Keratinocyte (primary cell): ENCODE measurements at regions not wholly inside any gene's neighbourhood (a gene's known extent, or its start where the extent isn't known, plus 50 kb on each side); places are given as distances from the start of the nearest gene placed in this dataset.

Experiments used
- DNase-seq: peaks from one replicate; pipeline ENCODE4 v3.0.0-alpha.2; 2011; ENCODE audit warnings: low read depth, missing footprints, low spot score
- FAIRE-seq: peaks from 2 replicates; lab custom pipeline; 2011; peaks lifted over from hg19 to GRCh38; lab: Jason Lieb, UNC
- H2AFZ ChIP-seq: 2 replicates; pipeline ENCODE4 v1.6.0; 2012; ENCODE audit warnings: low read length, control low read depth, inconsistent platforms; ENCODE audit not compliant: control insufficient read depth
- H3K27ac ChIP-seq: 2 replicates; pipeline ENCODE4 v1.5.1; 2011; ENCODE audit warnings: low read length; ENCODE audit not compliant: control insufficient read depth, insufficient read depth
- H3K27me3 ChIP-seq: 3 replicates; pipeline ENCODE4 v1.6.0; 2011; ENCODE audit warnings: low read length; ENCODE audit not compliant: control insufficient read depth, insufficient read depth; ENCODE audit errors: extremely low read depth
- H3K36me3 ChIP-seq, 2 experiments: 2 replicates in 1 of 2; 3 replicates in 1 of 2; pipeline ENCODE4 v1.5.1; 2011; ENCODE audit warnings: low read length in 2 of 2, mild to moderate bottlenecking in 1 of 2; ENCODE audit not compliant: control insufficient read depth in 2 of 2, insufficient read depth in 2 of 2; ENCODE audit errors: extremely low read depth in 1 of 2
- H3K4me1 ChIP-seq: 3 replicates; pipeline ENCODE4 v1.5.1; 2011; ENCODE audit warnings: low read length; ENCODE audit not compliant: control insufficient read depth, insufficient read depth; ENCODE audit errors: extremely low read depth
- H3K4me2 ChIP-seq: 3 replicates; pipeline ENCODE4 v1.6.0; 2011; ENCODE audit warnings: low read depth, low read length; ENCODE audit not compliant: control insufficient read depth, insufficient read depth; ENCODE audit errors: extremely low read depth
- H3K4me3 ChIP-seq, 3 experiments: fragments of 200-600 bp in 1 of 3; sonication (generic) in 1 of 3; 2 replicates in 2 of 3; 3 replicates in 1 of 3; pipeline ENCODE4 v1.5.1; 2011 to 2016; ENCODE audit warnings: low read length in 3 of 3, mild to moderate bottlenecking in 3 of 3, control low read depth in 2 of 3, inconsistent platforms in 1 of 3, low read depth in 1 of 3, mixed read lengths in 1 of 3, mixed run types in 1 of 3, moderate library complexity in 1 of 3; ENCODE audit not compliant: control insufficient read depth in 2 of 3, insufficient read depth in 2 of 3; ENCODE audit errors: extremely low read depth in 1 of 3
- H3K79me2 ChIP-seq: 2 replicates; pipeline ENCODE4 v1.6.0; 2012; ENCODE audit warnings: low read length; ENCODE audit not compliant: control insufficient read depth, insufficient read depth
- H3K9ac ChIP-seq: 3 replicates; pipeline ENCODE4 v1.6.0; 2011; ENCODE audit warnings: low read length; ENCODE audit not compliant: control insufficient read depth, insufficient read depth; ENCODE audit errors: extremely low read depth
- H3K9me1 ChIP-seq: 3 replicates; pipeline ENCODE4 v1.6.0; 2011; ENCODE audit warnings: low read length; ENCODE audit not compliant: control insufficient read depth, insufficient read depth; ENCODE audit errors: extremely low read depth
- H3K9me3 ChIP-seq: 2 replicates; pipeline ENCODE4 v1.5.1; 2012; ENCODE audit warnings: low read depth, low read length; ENCODE audit not compliant: control insufficient read depth
- H4K20me1 ChIP-seq: 3 replicates; pipeline ENCODE4 v1.6.0; 2011; ENCODE audit warnings: low read length; ENCODE audit not compliant: control insufficient read depth, insufficient read depth; ENCODE audit errors: extremely low read depth
- EZH2 ChIP-seq: IDR thresholded peaks from one replicate; pipeline ENCODE4 v1.6.1; 2012; ENCODE audit warnings: inconsistent platforms, mild to moderate bottlenecking, low read length, moderate library complexity
- dilution Hi-C: fragments of 300-500 bp; cut with MboI; formaldehyde crosslinking; loops from one replicate; pipeline ENCODE4 v1.7.0; 2020; ENCODE audit warnings: low sequenced_read_pairs; ENCODE audit not compliant: extremely low pct_ligation_motif_present
- TF ChIP-seq, protein P1 (sequence below), 3 experiments: IDR thresholded peaks in 1 of 3; conservative IDR thresholded peaks in 1 of 3; optimal IDR thresholded peaks in 1 of 3; 2 replicates in 2 of 3; 3 replicates in 1 of 3; pipeline versions ENCODE3 to v1.5.1; 2011; ENCODE audit warnings: low read length in 3 of 3, mild to moderate bottlenecking in 3 of 3, moderate library complexity in 2 of 3, control low read depth in 1 of 3, inconsistent platforms in 1 of 3; ENCODE audit not compliant: insufficient read depth in 2 of 3; ENCODE audit errors: extremely low read depth in 1 of 3

DNA sequence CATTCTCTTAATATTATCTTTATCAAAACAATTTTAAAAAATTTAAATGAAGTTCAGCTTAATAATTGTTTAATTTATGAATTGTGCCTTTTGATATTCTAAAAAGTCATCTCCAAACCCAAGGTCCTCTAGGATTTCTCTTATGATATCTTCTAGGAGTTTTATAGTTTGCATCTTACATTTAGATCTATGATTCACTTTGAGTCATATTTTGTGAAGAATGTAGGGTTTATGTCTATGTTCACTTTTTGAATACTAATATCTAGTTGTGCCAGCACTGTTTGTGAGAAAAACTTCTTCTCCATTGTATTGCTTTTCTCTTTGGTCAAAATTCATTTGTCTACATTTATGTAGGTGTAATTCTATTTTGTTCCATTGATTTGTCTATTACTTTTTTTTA lies 1068.4 kb upstream of the SPRY2 start:
- no peak overlapping the region for H3K9ac ChIP-seq
- FAIRE-seq: no peak
- dilution Hi-C loops: no loop called here

DNA sequence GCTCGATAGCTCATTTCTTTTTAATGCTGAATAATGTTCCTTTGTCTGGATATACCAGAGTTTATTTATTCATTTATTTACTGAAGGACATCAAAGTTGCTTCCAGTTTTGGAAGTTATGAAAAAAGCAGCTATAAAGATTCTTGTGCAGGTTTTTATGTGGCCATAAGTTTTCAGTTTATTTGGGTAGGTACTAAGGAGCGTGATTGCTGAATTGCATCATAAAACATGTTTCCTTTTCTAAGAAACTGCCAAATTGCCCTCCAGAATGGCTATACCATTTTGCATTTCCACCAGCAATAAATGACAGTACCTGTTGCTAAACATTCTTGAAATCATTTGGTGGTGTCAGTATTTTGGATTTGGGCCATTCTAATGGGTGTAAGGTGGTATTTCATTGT lies 1067.7 kb upstream of the SPRY2 start:
- Histone ChIP-seq H3K9me3 (no peaks in the 10 kb centered on the region), H2AFZ (no peak overlapping the region), H3K27ac (no peak overlapping the region), H3K4me2 (no peak overlapping the region), H3K4me3 (no peak overlapping the region), H3K79me2 (no peaks in the 10 kb centered on the region), H3K4me1 (no peaks in the 10 kb centered on the region), H3K9ac (no peak overlapping the region), H4K20me1 (no peaks in the 10 kb centered on the region), H3K27me3 (no peaks in the 10 kb centered on the region), H3K36me3 (no peaks in the 10 kb centered on the region), H3K9me1 (no peaks in the 10 kb centered on the region)
- no peak for DNase-seq
- TF ChIP-seq, protein P1, sequence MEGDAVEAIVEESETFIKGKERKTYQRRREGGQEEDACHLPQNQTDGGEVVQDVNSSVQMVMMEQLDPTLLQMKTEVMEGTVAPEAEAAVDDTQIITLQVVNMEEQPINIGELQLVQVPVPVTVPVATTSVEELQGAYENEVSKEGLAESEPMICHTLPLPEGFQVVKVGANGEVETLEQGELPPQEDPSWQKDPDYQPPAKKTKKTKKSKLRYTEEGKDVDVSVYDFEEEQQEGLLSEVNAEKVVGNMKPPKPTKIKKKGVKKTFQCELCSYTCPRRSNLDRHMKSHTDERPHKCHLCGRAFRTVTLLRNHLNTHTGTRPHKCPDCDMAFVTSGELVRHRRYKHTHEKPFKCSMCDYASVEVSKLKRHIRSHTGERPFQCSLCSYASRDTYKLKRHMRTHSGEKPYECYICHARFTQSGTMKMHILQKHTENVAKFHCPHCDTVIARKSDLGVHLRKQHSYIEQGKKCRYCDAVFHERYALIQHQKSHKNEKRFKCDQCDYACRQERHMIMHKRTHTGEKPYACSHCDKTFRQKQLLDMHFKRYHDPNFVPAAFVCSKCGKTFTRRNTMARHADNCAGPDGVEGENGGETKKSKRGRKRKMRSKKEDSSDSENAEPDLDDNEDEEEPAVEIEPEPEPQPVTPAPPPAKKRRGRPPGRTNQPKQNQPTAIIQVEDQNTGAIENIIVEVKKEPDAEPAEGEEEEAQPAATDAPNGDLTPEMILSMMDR (optimal IDR thresholded peaks at IDR 0.05 in 1 of 3, IDR thresholded peaks at IDR 0.05 in 1 of 3, conservative IDR thresholded peaks at IDR 0.05 in 1 of 3; ENCODE audit: extremely low read depth in 1 of 3, insufficient read depth in 2 of 3, low read length in 3 of 3): no peak
- no peak for TF ChIP-seq EZH2
- dilution Hi-C loops: no loop called here
- no peak for FAIRE-seq

More for the DNA sequence above, 1068.4 kb upstream of the SPRY2 start:
- H3K9me1 ChIP-seq: no peaks in the 10 kb centered on the region
- H3K36me3 ChIP-seq: no peaks in the 10 kb centered on the region
- no peak overlapping the region for H3K4me3 ChIP-seq
- no peak for DNase-seq
- no peak overlapping the region for H3K27ac ChIP-seq
- no peaks in the 10 kb centered on the region for H3K27me3 ChIP-seq
- H4K20me1 ChIP-seq: no peaks in the 10 kb centered on the region
- H3K79me2 ChIP-seq: no peaks in the 10 kb centered on the region
- TF ChIP-seq EZH2: no peak
- TF ChIP-seq, protein P1 (optimal IDR thresholded peaks at IDR 0.05 in 1 of 3, IDR thresholded peaks at IDR 0.05 in 1 of 3, conservative IDR thresholded peaks at IDR 0.05 in 1 of 3; ENCODE audit: extremely low read depth in 1 of 3, insufficient read depth in 2 of 3, low read length in 3 of 3): no peak
- H2AFZ ChIP-seq: no peak overlapping the region
- no peaks in the 10 kb centered on the region for H3K9me3 ChIP-seq
- no peak overlapping the region for H3K4me2 ChIP-seq
- no peaks in the 10 kb centered on the region for H3K4me1 ChIP-seq
